ENCODE measurements at regions not wholly inside any gene's neighbourhood (a gene's known extent, or its start where the extent isn't known, plus 50 kb on each side); places are given as distances from the start of the nearest gene placed in this dataset.

DNA sequence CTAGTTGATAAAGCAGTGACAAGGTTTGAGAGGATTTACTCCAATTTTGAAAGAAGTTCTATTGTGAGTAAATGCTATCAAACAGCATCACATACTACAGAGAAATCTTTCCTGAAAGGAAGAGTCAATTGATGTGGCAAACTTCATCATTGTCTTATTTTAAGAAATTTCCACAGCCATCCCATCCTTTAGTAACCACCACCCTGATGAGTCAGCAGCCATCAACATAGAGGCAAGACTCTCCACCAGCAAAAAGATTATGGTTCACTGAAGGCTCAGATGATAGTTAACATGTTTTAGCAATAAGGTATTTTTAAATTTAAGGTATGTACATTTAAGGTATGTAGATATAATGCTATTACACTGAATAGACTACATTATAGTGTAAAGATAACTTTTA, 122.1 kb upstream of the ARHGAP5 start:
- Histone ChIP-seq H3K27ac (ENCODE audit: extremely low read depth, low read depth, low read length) (no peak overlapping the region), H3K4me3 (ENCODE audit: low read depth, low read length) (no peak overlapping the region), H3K9me3 (ENCODE audit: control insufficient read depth, insufficient read depth, low read depth, low read length) (no peaks in the 10 kb centered on the region), H3K36me3 (ENCODE audit: control insufficient read depth in 2 of 2, insufficient read depth in 1 of 2, low read length in 2 of 2) (no peaks in the 10 kb centered on the region), H3K4me1 (ENCODE audit: control insufficient read depth, insufficient read depth, low read length) (peaks cover 15% of the 10 kb centered on the region)
- ChIA-PET CTCF (no interaction called here), POLR2A (no interaction called here)
- TF ChIP-seq ZBTB21 (tag by site-specific recombination; IDR thresholded peaks at IDR 0.05) (no peak), ZNF664 (tag by site-specific recombination; IDR thresholded peaks at IDR 0.05) (no peak), ZNF626 (tag by site-specific recombination; IDR thresholded peaks at IDR 0.05) (no peak)

DNA sequence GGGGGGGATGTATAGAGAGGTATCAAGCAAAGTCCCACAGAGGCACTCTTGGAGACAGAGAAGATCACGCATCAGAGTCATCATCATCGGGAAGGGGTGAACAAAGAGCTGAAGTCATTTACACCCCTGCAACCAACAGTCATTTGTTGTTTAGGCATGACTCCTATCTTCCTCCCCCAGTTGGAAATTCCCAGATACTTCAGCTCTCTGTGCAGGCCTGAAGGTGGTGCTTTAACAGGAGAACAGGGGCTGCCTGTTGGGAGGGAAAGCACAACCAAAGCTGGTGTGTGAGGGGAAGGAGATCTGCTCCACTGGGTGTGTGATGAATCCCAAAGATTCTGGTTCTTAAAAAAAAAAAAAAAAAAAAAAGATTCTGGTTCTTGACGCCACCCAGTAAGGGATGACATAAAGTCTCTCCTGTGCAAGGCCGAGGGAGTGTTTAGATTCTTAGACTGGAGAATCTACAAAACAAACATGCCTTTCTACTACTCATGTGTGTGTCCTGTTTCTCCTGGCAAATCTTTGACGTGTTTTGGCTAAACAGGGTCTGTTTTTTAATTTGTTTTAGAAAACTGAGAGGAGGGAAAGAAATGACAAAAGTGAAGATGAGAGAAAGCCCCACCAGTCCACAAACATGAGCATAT, 121.0 kb upstream of the ARHGAP5 start:
- Histone ChIP-seq H3K36me3 (ENCODE audit: control insufficient read depth in 2 of 2, insufficient read depth in 1 of 2, low read length in 2 of 2) (no peaks in the 10 kb centered on the region), H3K9me3 (ENCODE audit: control insufficient read depth, insufficient read depth, low read depth, low read length) (no peaks in the 10 kb centered on the region), H3K4me1 (ENCODE audit: control insufficient read depth, insufficient read depth, low read length) (peaks cover 6% of the 10 kb centered on the region), H3K4me3 (ENCODE audit: low read depth, low read length) (no peak overlapping the region), H3K27ac (ENCODE audit: extremely low read depth, low read depth, low read length) (no peak overlapping the region)
- CTCF ChIA-PET, result no interaction called here
- TF ChIP-seq KLF9 (tag by site-specific recombination; IDR thresholded peaks at IDR 0.05; ENCODE audit: low read depth), result no peak
- no peak for TF ChIP-seq ZNF175 (tag by site-specific recombination; IDR thresholded peaks at IDR 0.05)
- TF ChIP-seq ZNF146 (tag by site-specific recombination; IDR thresholded peaks at IDR 0.05), result no peak
- POLR2A ChIA-PET, result interaction anchor here (0.6 kb wide), 1 partner anchor 111 kb away, joined by 3 read pairs; no protein-coding TSS in a partner anchor

DNA sequence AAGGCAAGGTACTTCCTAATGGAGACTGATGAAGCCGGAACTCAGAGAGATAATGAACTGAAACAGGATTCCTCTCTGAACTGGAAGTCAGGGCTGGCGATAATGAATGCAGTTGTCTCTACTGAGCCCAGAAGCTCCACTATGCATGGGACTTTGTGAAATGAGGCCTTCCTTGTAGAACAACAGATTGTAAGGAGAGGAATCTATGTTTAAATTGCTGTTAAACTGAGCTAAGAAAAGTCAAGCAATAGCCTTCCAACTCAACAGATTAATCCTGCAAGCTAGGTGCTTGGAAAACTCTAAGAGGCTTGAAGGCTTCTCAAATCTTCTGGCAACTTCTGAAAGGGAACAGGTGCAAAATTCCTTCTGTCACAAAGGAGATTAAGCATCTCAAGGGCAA, 119.5 kb upstream of the ARHGAP5 start:
- ChIA-PET CTCF (interaction anchor here (1.1 kb wide), 1 partner anchor 11 kb away, joined by 3 read pairs; no protein-coding TSS in a partner anchor), POLR2A (no interaction called here)
- Histone ChIP-seq H3K27ac (ENCODE audit: extremely low read depth, low read depth, low read length) (no peak overlapping the region), H3K9me3 (ENCODE audit: control insufficient read depth, insufficient read depth, low read depth, low read length) (no peaks in the 10 kb centered on the region), H3K36me3 (ENCODE audit: control insufficient read depth in 2 of 2, insufficient read depth in 1 of 2, low read length in 2 of 2) (no peaks in the 10 kb centered on the region), H3K4me3 (ENCODE audit: low read depth, low read length) (no peak overlapping the region), H3K4me1 (ENCODE audit: control insufficient read depth, insufficient read depth, low read length) (no peaks in the 10 kb centered on the region; the same call in 1 of the 2 replicates)
- no peak for TF ChIP-seq ZNF169 (tag by site-specific recombination; IDR thresholded peaks at IDR 0.05)
- no peak for TF ChIP-seq IKZF3 (tag by site-specific recombination; IDR thresholded peaks at IDR 0.05)
- TF ChIP-seq, protein P1, sequence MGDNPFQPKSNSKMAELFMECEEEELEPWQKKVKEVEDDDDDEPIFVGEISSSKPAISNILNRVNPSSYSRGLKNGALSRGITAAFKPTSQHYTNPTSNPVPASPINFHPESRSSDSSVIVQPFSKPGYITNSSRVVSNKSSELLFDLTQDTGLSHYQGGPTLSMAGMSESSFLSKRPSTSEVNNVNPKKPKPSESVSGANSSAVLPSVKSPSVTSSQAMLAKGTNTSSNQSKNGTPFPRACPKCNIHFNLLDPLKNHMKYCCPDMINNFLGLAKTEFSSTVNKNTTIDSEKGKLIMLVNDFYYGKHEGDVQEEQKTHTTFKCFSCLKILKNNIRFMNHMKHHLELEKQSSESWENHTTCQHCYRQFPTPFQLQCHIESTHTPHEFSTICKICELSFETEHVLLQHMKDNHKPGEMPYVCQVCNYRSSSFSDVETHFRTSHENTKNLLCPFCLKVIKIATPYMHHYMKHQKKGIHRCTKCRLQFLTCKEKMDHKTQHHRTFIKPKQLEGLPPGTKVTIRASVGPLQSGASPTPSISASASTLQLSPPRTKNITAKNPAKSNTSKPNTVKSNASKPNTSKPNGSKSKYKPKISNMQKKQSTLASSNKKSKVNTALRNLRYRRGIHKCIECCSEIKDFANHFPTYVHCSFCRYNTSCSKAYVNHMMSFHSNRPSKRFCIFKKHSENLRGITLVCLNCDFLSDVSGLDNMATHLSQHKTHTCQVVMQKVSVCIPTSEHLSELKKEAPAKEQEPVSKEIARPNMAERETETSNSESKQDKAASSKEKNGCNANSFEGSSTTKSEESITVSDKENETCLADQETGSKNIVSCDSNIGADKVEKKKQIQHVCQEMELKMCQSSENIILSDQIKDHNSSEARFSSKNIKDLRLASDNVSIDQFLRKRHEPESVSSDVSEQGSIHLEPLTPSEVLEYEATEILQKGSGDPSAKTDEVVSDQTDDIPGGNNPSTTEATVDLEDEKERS (tag by site-specific recombination; IDR thresholded peaks at IDR 0.05), result no peak
- TF ChIP-seq, protein P2, sequence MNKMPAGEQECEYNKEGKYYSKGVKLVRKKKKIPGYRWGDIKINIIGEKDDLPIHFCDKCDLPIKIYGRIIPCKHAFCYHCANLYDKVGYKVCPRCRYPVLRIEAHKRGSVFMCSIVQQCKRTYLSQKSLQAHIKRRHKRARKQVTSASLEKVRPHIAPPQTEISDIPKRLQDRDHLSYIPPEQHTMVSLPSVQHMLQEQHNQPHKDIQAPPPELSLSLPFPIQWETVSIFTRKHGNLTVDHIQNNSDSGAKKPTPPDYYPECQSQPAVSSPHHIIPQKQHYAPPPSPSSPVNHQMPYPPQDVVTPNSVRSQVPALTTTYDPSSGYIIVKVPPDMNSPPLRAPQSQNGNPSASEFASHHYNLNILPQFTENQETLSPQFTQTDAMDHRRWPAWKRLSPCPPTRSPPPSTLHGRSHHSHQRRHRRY (tag by site-specific recombination; IDR thresholded peaks at IDR 0.05), result no peak
- no peak for TF ChIP-seq ZNF341 (tag by site-specific recombination; IDR thresholded peaks at IDR 0.05; ENCODE audit: low read depth)
- TF ChIP-seq, protein P3, sequence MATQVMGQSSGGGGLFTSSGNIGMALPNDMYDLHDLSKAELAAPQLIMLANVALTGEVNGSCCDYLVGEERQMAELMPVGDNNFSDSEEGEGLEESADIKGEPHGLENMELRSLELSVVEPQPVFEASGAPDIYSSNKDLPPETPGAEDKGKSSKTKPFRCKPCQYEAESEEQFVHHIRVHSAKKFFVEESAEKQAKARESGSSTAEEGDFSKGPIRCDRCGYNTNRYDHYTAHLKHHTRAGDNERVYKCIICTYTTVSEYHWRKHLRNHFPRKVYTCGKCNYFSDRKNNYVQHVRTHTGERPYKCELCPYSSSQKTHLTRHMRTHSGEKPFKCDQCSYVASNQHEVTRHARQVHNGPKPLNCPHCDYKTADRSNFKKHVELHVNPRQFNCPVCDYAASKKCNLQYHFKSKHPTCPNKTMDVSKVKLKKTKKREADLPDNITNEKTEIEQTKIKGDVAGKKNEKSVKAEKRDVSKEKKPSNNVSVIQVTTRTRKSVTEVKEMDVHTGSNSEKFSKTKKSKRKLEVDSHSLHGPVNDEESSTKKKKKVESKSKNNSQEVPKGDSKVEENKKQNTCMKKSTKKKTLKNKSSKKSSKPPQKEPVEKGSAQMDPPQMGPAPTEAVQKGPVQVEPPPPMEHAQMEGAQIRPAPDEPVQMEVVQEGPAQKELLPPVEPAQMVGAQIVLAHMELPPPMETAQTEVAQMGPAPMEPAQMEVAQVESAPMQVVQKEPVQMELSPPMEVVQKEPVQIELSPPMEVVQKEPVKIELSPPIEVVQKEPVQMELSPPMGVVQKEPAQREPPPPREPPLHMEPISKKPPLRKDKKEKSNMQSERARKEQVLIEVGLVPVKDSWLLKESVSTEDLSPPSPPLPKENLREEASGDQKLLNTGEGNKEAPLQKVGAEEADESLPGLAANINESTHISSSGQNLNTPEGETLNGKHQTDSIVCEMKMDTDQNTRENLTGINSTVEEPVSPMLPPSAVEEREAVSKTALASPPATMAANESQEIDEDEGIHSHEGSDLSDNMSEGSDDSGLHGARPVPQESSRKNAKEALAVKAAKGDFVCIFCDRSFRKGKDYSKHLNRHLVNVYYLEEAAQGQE (tag by site-specific recombination; IDR thresholded peaks at IDR 0.05), result no peak
- TF ChIP-seq SCRT2 (tag by site-specific recombination; IDR thresholded peaks at IDR 0.05), result no peak
- TF ChIP-seq ZNF621 (tag by site-specific recombination; IDR thresholded peaks at IDR 0.05), result no peak
- TF ChIP-seq, protein P4, sequence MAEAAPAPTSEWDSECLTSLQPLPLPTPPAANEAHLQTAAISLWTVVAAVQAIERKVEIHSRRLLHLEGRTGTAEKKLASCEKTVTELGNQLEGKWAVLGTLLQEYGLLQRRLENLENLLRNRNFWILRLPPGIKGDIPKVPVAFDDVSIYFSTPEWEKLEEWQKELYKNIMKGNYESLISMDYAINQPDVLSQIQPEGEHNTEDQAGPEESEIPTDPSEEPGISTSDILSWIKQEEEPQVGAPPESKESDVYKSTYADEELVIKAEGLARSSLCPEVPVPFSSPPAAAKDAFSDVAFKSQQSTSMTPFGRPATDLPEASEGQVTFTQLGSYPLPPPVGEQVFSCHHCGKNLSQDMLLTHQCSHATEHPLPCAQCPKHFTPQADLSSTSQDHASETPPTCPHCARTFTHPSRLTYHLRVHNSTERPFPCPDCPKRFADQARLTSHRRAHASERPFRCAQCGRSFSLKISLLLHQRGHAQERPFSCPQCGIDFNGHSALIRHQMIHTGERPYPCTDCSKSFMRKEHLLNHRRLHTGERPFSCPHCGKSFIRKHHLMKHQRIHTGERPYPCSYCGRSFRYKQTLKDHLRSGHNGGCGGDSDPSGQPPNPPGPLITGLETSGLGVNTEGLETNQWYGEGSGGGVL (tag by site-specific recombination; IDR thresholded peaks at IDR 0.05), result no peak
- TF ChIP-seq, protein P5, sequence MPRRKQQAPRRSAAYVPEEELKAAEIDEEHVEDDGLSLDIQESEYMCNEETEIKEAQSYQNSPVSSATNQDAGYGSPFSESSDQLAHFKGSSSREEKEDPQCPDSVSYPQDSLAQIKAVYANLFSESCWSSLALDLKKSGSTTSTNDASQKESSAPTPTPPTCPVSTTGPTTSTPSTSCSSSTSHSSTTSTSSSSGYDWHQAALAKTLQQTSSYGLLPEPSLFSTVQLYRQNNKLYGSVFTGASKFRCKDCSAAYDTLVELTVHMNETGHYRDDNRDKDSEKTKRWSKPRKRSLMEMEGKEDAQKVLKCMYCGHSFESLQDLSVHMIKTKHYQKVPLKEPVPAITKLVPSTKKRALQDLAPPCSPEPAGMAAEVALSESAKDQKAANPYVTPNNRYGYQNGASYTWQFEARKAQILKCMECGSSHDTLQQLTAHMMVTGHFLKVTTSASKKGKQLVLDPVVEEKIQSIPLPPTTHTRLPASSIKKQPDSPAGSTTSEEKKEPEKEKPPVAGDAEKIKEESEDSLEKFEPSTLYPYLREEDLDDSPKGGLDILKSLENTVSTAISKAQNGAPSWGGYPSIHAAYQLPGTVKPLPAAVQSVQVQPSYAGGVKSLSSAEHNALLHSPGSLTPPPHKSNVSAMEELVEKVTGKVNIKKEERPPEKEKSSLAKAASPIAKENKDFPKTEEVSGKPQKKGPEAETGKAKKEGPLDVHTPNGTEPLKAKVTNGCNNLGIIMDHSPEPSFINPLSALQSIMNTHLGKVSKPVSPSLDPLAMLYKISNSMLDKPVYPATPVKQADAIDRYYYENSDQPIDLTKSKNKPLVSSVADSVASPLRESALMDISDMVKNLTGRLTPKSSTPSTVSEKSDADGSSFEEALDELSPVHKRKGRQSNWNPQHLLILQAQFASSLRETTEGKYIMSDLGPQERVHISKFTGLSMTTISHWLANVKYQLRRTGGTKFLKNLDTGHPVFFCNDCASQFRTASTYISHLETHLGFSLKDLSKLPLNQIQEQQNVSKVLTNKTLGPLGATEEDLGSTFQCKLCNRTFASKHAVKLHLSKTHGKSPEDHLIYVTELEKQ (tag by site-specific recombination; IDR thresholded peaks at IDR 0.05; ENCODE audit: borderline replicate concordance), result no peak
- TF ChIP-seq HOXD13 (CRISPR knock-in tag; IDR thresholded peaks at IDR 0.05; ENCODE audit: borderline replicate concordance), result no peak
- no peak for TF ChIP-seq ZNF558 (tag by site-specific recombination; IDR thresholded peaks at IDR 0.05)

Data from HEK293 (cell line).